IPS DF 4.7 (cell line): ENCODE measurements at regions not wholly inside any gene's neighbourhood (a gene's known extent, or its start where the extent isn't known, plus 50 kb on each side); places are given as distances from the start of the nearest gene placed in this dataset.
A peak's percentile ranks its signal among the peaks of the same experiment; 100 is the strongest.
"Not testable (repeated sequence)": the region's sequence is repeated elsewhere in the genome, so short reads cannot be mapped to it uniquely, and the experiment has no call there.

Experiments
- DNase-seq: peaks from one replicate; pipeline ENCODE4 v3.0.0-alpha.2; 2013; ENCODE audit warnings: low spot score; ENCODE audit errors: extremely low read depth

DNA sequence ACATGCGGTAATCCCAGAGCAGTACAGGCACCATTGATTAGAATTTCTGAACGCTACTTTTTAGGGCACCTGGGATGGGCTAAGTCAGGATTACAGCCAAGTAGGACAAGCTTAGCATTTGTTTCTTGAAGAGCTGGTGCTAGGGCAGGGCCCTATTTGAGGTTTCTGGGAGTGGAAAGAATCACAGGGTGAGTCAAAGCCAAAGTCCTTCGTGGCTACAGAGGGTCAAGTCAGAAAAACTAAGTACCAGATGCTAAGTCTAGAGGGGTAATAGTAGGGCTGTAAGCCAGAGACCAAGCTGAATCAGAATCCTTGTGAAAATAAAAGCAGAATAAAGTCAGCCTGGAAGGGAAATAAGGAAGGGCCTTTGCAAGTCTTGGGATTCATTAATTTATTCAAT lies 448.6 kb downstream of the ZIC3 start:
- DNase-seq: no peak

- no peak for DNase-seq
These were observed 452.3 kb downstream of the ZIC3 start for GRCh38 chrX:138018145-138018799.

DNA sequence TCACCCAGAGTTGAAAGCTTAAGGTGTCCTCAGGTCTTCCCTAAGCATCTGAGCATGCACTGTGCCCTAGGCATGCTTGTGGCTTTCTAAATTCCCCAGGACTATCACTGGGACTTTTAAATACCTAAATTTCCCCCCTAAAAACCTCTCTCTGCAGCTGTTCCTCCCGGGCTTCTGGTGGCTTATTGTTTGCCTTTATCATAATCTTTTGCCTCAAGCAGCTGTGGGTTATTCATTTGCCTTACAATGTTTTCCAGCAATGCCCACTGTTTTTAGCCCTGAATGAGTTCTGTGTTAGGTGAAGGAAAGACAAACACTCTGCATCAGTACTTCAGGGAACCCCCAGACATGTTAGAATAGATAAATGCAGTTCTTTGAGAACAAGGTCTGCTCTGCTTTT lies 455.0 kb downstream of the ZIC3 start:
- DNase-seq: no peak

DNA sequence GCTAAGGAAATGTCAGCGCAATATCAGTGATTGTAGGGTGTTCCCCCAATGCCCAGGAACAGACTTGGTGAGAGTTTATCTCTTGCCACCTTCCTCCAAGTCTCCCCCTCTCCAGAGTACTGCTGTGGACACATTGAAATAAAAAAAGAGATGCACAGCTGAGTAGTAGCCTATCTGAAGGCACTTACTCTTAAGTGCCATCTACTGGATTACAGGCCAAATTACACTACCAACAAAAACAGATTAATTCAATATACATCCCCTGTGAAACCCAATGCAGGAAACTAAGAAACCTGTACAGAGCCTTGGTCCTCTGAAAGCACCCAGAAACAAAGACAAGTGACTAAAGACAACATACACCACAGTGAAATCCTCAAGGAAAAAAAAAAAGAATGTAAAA lies 460.3 kb downstream of the ZIC3 start:
- DNase-seq: no peak

DNA sequence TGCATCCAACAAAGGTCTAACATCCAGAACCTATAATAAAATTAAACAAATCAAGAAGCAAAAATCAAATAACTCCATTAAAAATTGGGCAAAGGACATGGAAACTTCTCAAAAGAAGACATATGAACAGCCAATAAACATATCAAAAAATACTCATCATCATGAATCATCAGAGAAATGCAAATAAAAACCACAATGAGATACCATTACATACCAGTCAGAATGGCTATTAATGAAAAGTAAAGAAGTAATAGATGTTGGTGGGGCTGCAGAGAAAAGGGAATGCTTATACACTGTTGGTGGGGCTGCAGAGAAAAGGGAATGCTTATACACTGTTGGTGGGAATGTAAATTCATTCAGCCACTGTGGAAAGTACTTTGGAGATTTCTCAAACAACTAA lies 465.8 kb downstream of the ZIC3 start:
- no peak for DNase-seq

DNA sequence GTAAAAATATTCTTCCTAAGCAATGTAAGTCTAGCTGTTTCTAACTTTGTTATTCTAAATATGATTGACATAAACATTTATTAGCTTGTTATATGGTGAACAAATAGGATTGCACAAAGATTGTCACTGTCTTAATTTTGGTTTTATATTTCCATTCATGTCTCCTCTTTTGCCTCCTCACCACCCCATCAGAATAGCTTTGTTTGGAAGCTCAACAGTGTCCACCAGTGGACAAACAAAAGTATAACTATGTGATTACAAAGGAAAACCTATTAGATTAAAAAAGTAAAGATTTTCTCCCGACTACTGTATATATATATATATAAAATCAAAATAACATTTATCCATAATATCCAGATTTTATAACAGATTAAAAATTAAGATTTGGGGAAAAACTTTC lies 468.2 kb downstream of the ZIC3 start:
- no peak for DNase-seq

- no peak for DNase-seq
These were observed 471.6 kb downstream of the ZIC3 start for GRCh38 chrX:138037548-138037947.

GRCh38 chrX:138057883-138058282 lies 492.0 kb downstream of the ZIC3 start:
- no peak for DNase-seq

- DNase-seq: no peak
These were observed 493.0 kb downstream of the ZIC3 start for GRCh38 chrX:138058931-138059330.

GRCh38 chrX:138067415-138067814 lies 501.5 kb downstream of the ZIC3 start:
- no peak for DNase-seq

- no peak for DNase-seq
These were observed 507.7 kb downstream of the ZIC3 start for GRCh38 chrX:138073626-138074025.

DNA sequence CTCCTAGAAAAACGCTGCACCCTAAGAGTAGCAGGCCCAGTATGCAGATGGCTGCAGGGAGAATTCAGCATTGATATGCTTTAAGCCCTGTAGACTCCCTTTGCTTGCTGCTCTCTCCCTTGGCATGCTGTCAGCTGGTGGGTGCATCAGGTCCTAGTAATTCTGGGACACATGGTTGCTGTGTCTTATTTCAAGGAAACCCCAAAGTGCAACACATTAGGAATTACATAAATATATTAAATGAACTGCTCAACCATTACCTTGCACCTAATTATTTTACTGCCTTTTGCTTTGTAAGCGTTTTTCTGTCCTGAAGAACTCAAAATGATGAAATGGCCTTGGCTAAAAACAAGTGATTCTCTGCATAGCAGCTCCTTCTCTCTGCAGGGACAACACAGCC lies 516.3 kb downstream of the ZIC3 start:
- no peak for DNase-seq

DNA sequence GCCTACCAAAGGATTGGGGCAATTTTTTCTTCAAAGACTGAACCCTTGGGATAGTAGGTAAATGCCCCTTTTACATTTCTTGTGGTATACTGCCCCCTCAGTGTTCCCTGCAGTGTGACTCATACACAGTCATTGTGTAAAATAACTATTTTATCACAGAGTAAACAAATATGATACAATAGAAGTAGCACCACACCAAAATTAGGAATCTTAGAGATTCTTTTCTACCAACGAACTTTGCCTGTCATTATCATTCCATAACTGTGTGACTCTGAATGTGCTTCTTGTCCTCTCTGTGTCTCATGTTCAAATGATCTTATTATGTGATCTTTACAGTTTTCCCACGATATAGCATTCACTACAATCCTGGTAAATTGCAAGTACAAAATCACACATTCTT lies 517.0 kb downstream of the ZIC3 start:
- no peak for DNase-seq

DNA sequence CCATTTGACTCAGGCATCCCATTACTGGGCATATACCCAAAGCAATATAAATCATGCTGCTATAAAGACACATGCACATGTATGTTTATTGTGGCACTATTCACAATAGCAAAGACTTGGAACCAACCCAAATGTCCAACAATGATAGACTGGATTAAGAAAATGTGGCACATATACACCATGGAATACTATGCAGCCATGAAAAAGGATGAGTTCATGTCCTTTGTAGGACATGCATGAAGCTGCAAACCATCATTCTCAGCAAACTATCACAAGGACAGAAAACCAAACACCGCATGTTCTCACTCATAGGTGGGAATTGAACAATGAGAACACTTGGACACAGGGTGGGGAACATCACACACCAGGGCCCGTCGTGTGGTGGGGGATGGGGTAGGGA lies 545.0 kb downstream of the ZIC3 start:
- not testable (repeated sequence) for DNase-seq

DNA sequence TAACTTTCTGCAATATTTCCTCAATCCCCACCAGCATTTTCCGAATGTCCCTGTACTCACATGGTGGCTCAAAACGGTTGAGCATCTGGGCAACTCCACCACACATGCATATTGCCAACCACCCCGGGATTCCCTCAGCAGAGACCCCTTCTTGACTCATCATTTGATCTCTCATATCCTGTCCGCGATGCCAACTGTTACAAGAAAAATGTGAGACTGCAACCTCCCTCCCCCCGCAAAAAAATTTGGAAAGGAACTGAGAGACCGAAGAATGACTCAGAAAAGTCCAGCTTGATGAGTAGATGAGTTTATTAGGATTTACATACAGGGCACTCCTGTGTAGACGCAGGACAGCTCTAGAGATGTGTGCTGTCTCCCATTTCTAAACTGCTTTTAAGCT lies 561.4 kb downstream of the ZIC3 start:
- no peak for DNase-seq

- DNase-seq: no peak
These were observed 562.2 kb downstream of the ZIC3 start for GRCh38 chrX:138128027-138128671.

- DNase-seq: no peak
These were observed 560.8 kb downstream of the FGF13 start for GRCh38 chrX:138150709-138151108.

- DNase-seq: no peak
These were observed 553.7 kb downstream of the FGF13 start for GRCh38 chrX:138157850-138158249.

- peak; percentile 9 for DNase-seq
These were observed 519.5 kb downstream of the FGF13 start for GRCh38 chrX:138191998-138192397.

- no peak for DNase-seq
These were observed 481.8 kb downstream of the FGF13 start for GRCh38 chrX:138229718-138230117.

DNA sequence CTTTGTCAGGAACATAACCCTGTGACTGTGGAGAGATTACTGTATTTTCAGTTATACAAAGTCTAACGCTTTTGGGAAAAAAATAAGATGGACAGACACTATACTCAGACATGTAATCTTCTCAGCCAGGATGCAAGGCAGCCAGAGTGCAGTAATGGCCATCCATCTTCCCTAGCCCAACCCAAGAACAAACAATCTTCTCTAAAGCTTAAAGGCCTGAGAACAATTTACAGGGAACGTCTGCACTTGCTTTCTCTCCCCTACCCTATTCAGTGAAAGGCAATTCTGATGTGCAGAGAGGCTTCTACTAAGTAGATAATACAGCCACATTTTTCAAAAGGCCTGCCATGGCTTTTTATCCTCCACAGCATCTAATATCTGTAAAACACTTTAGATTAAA lies 471.3 kb downstream of the FGF13 start:
- DNase-seq: no peak

DNA sequence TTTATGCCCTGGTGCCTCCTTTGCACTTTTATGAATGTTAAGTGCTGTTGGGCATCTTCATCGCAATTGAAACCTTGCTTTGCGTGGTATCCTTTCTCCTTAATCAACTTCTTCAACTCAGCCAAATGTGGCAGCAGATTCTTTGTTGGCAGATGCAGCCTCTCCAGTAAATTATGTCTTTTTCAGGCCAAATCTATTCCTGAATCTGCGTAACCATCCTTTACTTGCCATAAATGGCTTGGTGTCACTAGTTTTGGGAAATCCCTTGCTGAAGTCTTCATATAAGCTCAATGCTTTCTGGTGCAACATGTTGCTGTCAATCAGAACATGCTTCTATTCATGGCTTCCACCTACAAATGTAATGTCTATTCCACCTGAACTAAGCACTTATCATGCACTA lies 457.5 kb downstream of the FGF13 start:
- DNase-seq: no peak

DNA sequence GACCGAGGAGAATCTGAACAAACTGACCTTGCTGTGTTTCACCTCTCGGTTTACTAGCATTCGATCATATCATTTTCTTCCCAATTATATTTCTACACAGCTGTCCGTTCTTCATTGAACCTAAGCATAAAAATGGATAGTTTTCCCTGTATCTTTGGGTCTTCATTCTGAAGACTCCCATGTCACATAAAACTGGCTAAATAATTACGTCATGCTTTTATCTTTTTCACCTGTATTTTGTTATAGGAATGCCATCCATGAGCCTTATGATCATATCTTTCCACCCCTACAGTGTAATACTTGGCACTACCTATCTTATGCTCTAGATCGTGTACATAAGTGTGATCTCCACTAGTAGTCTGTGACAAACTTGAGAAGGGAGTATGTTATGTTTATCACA lies 456.1 kb downstream of the FGF13 start:
- no peak for DNase-seq
